ENCODE measurements at regions not wholly inside any gene's neighbourhood (a gene's known extent, or its start where the extent isn't known, plus 50 kb on each side); places are given as distances from the start of the nearest gene placed in this dataset.
"Not testable (repeated sequence)": the region's sequence is repeated elsewhere in the genome, so short reads cannot be mapped to it uniquely, and the experiment has no call there.

DNA sequence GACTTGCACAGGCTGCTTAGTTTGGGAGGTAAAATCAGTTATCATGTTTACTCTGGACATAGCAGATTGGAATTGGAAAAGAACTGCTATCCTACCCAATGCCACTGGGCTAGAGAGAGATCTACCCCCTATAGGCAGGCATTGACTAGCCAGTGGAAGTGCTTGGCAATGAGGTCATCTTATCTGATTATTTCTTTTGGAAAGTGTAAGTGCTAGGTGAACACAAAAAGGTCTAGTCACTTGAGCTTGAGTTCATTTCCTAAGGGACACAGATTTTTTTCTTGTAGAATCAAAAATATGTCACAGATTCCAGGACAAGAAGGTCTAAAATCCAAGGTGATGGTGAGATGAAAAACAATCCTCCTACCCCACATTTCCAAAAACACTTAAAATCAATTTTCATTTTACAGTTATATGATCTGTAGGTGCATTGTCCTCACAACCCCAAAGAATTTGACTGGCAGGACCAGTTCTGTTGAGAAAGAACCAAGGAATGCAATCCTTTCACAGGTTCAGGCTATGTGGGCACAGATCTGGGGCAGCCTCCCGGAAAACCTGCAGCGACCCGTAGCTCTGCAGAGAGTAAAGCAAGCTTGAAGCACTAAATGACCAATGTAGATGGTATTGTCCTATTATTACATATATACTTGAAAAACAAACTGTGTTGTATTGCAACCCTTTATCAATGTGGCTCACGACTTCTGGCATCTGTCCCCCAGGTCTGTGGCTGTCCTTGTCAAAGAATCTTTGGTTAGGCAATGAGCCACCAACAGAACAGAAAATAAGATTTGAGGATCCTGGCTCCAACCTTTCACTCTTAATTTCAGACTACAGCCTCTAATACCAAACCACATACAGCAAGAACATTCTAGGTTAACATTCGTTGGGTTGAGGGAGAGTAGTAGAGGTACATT, 67.3 kb upstream of the ADTRP start:
- Histone ChIP-seq H3K9ac (ENCODE audit: low read length) (no peak overlapping the region), H3K36me3 (replicated peaks in 1 of 2; ENCODE audit: control extremely low read depth in 1 of 2, control insufficient read depth in 1 of 2, extremely low read depth in 1 of 2, insufficient read depth in 2 of 2, low read length in 1 of 2) (no peaks in the 10 kb centered on the region), H2AFZ (ENCODE audit: insufficient read depth, low read depth, low read length, poor library complexity, severe bottlenecking) (no peak overlapping the region), H3K4me2 (replicated peaks; ENCODE audit: low read depth, low read length, poor library complexity, severe bottlenecking) (no peak overlapping the region), H3K27me3 (replicated peaks in 1 of 4; ENCODE audit: control extremely low read depth in 1 of 4, control insufficient read depth in 3 of 4, insufficient read depth in 4 of 4, low read length in 3 of 4) (no peaks in the 10 kb centered on the region), H3K9me3 (ENCODE audit: control extremely low read depth in 1 of 3, control insufficient read depth in 2 of 3, insufficient read depth in 1 of 3, low read length in 2 of 3) (no peaks in the 10 kb centered on the region), H3K27ac (ENCODE audit: low read length in 2 of 2) (no peak overlapping the region), H3K4me3 (ENCODE audit: control extremely low read depth in 1 of 5, extremely low read depth in 1 of 5, insufficient read depth in 1 of 5, low read depth in 2 of 5, low read length in 4 of 5) (no peak overlapping the region), H4K20me1 (ENCODE audit: control insufficient read depth, insufficient read depth, low read length, poor library complexity, severe bottlenecking) (no peaks in the 10 kb centered on the region), H3K79me2 (ENCODE audit: control insufficient read depth, insufficient read depth, low read length) (no peaks in the 10 kb centered on the region), H3K4me1 (ENCODE audit: control insufficient read depth in 2 of 2, insufficient read depth in 2 of 2, low read length in 2 of 2) (no peaks in the 10 kb centered on the region)
- Mint-ChIP-seq H3K27me3 (peaks cover 7% of the 10 kb centered on the region), H3K9me3 (ENCODE audit: insufficient read depth) (no peaks in the 10 kb centered on the region), H3K4me1 (no peaks in the 10 kb centered on the region), H3K27ac (no peak overlapping the region), H3K4me3 (no peak overlapping the region)
- ATAC-seq (ENCODE audit: low read depth) (no peak), DNase-seq (no peak)
- intact Hi-C loops (cut with micrococcal nuclease), result no loop called here
- POLR2A ChIA-PET, result no interaction called here
- 40% methylated on average over 1 of the region's 5 CpGs for WGBS (ENCODE audit: insufficient coverage)
- CTCF ChIA-PET, result no interaction called here
- TF ChIP-seq, protein P1, sequence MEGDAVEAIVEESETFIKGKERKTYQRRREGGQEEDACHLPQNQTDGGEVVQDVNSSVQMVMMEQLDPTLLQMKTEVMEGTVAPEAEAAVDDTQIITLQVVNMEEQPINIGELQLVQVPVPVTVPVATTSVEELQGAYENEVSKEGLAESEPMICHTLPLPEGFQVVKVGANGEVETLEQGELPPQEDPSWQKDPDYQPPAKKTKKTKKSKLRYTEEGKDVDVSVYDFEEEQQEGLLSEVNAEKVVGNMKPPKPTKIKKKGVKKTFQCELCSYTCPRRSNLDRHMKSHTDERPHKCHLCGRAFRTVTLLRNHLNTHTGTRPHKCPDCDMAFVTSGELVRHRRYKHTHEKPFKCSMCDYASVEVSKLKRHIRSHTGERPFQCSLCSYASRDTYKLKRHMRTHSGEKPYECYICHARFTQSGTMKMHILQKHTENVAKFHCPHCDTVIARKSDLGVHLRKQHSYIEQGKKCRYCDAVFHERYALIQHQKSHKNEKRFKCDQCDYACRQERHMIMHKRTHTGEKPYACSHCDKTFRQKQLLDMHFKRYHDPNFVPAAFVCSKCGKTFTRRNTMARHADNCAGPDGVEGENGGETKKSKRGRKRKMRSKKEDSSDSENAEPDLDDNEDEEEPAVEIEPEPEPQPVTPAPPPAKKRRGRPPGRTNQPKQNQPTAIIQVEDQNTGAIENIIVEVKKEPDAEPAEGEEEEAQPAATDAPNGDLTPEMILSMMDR (IDR thresholded peaks at IDR 0.05), result no peak
- TF ChIP-seq EZH2 (IDR thresholded peaks at IDR 0.05; ENCODE audit: borderline replicate concordance, insufficient read depth, low read depth, low read length, poor library complexity, severe bottlenecking), result no peak

DNA sequence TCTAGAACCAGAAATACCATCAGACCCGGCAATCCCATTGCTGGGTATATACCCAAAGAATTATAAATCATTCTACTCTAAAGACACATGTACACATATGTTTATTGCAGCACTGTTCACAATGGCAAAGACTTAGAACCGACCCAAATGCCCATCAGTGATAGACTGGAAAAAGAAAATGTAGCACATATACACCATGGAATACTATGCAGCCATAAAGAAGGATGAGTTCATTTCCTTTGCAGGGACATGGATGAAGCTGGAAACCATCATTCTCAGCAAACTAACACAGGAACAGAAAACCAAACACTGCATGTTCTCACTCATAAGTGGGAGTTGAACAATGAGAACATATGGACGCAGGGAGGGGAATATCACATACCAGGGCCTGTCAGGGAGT, 64.2 kb upstream of the ADTRP start:
- H3K4me2 ChIP-seq (replicated peaks; ENCODE audit: low read depth, low read length, poor library complexity, severe bottlenecking); DNase-seq; H4K20me1 ChIP-seq (ENCODE audit: control insufficient read depth, insufficient read depth, low read length, poor library complexity, severe bottlenecking); H3K79me2 ChIP-seq (ENCODE audit: control insufficient read depth, insufficient read depth, low read length); ATAC-seq (ENCODE audit: low read depth); H2AFZ ChIP-seq (ENCODE audit: insufficient read depth, low read depth, low read length, poor library complexity, severe bottlenecking); CTCF ChIA-PET; H3K9me3 ChIP-seq (ENCODE audit: control extremely low read depth in 1 of 3, control insufficient read depth in 2 of 3, insufficient read depth in 1 of 3, low read length in 2 of 3); H3K4me3 Mint-ChIP-seq; H3K27ac Mint-ChIP-seq; H3K9me3 Mint-ChIP-seq (ENCODE audit: insufficient read depth); H3K4me1 ChIP-seq (ENCODE audit: control insufficient read depth in 2 of 2, insufficient read depth in 2 of 2, low read length in 2 of 2); H3K4me1 Mint-ChIP-seq; H3K9ac ChIP-seq (ENCODE audit: low read length); H3K27ac ChIP-seq (ENCODE audit: low read length in 2 of 2); H3K4me3 ChIP-seq (ENCODE audit: control extremely low read depth in 1 of 5, extremely low read depth in 1 of 5, insufficient read depth in 1 of 5, low read depth in 2 of 5, low read length in 4 of 5); POLR2A ChIA-PET; H3K27me3 ChIP-seq (replicated peaks in 1 of 4; ENCODE audit: control extremely low read depth in 1 of 4, control insufficient read depth in 3 of 4, insufficient read depth in 4 of 4, low read length in 3 of 4); H3K36me3 ChIP-seq (replicated peaks in 1 of 2; ENCODE audit: control extremely low read depth in 1 of 2, control insufficient read depth in 1 of 2, extremely low read depth in 1 of 2, insufficient read depth in 2 of 2, low read length in 1 of 2); intact Hi-C loops (cut with micrococcal nuclease): not testable (repeated sequence)
- WGBS (ENCODE audit: insufficient coverage), result 86% methylated on average over 1 of the region's 3 CpGs
- peaks cover 22% of the 10 kb centered on the region for H3K27me3 Mint-ChIP-seq
